ENCODE measurements at regions not wholly inside any gene's neighbourhood (a gene's known extent, or its start where the extent isn't known, plus 50 kb on each side); places are given as distances from the start of the nearest gene placed in this dataset.

GRCh38 chr3:181581656-181582055, 130.1 kb upstream of the SOX2 start:
- no peaks in the 10 kb centered on the region for H3K36me3 Mint-ChIP-seq
- DNase-seq = no peak
- H3K9me3 Mint-ChIP-seq = peaks cover 2 to 17% (median 7%) of the 10 kb centered on the region in 6 donors
- H3K27me3 Mint-ChIP-seq (ENCODE audit: low read depth in 3 of 3) = no peaks in the 10 kb centered on the region
- H3K4me1 Mint-ChIP-seq = no peaks in the 10 kb centered on the region
- no peak overlapping the region for H3K4me3 Mint-ChIP-seq
- H3K27ac Mint-ChIP-seq = no peak overlapping the region

GRCh38 chr3:181578743-181579142, 133.0 kb upstream of the SOX2 start:
- Mint-ChIP-seq H3K9me3 (peaks cover 2 to 20% (median 3%) of the 10 kb centered on the region in 6 donors), H3K36me3 (no peaks in the 10 kb centered on the region), H3K27me3 (ENCODE audit: low read depth in 3 of 3) (no peaks in the 10 kb centered on the region), H3K27ac (no peak overlapping the region), H3K4me1 (no peaks in the 10 kb centered on the region), H3K4me3 (no peak overlapping the region)
- DNase-seq = no peak

GRCh38 chr3:181572432-181572831, 139.3 kb upstream of the SOX2 start:
- H3K27me3 Mint-ChIP-seq (ENCODE audit: low read depth in 3 of 3) = no peaks in the 10 kb centered on the region
- H3K4me3 Mint-ChIP-seq = no peak overlapping the region
- H3K36me3 Mint-ChIP-seq = no peaks in the 10 kb centered on the region
- DNase-seq = no peak
- H3K4me1 Mint-ChIP-seq = no peaks in the 10 kb centered on the region
- no peak overlapping the region for H3K27ac Mint-ChIP-seq
- peaks cover 0 to 9% (median 6%) of the 10 kb centered on the region in 6 donors for H3K9me3 Mint-ChIP-seq

- Mint-ChIP-seq H3K36me3 (no peaks in the 10 kb centered on the region), H3K27ac (no peak overlapping the region), H3K27me3 (ENCODE audit: low read depth in 3 of 3) (no peaks in the 10 kb centered on the region), H3K9me3 (peaks cover 1 to 9% (median 6%) of the 10 kb centered on the region in 6 donors), H3K4me3 (no peak overlapping the region), H3K4me1 (no peaks in the 10 kb centered on the region)
- no peak for DNase-seq
Observed at GRCh38 chr3:181570472-181570871, 141.3 kb upstream of the SOX2 start.

GRCh38 chr3:181569356-181569940, 142.3 kb upstream of the SOX2 start:
- H3K9me3 Mint-ChIP-seq = peaks cover 1 to 14% (median 6%) of the 10 kb centered on the region in 6 donors
- H3K27ac Mint-ChIP-seq = no peak overlapping the region
- no peaks in the 10 kb centered on the region for H3K27me3 Mint-ChIP-seq (ENCODE audit: low read depth in 3 of 3)
- H3K4me3 Mint-ChIP-seq = no peak overlapping the region
- no peak for DNase-seq
- H3K4me1 Mint-ChIP-seq = no peaks in the 10 kb centered on the region
- H3K36me3 Mint-ChIP-seq = no peaks in the 10 kb centered on the region

GRCh38 chr3:181568693-181569092, 143.0 kb upstream of the SOX2 start:
- DNase-seq = no peak
- H3K27me3 Mint-ChIP-seq (ENCODE audit: low read depth in 3 of 3) = no peaks in the 10 kb centered on the region
- no peaks in the 10 kb centered on the region for H3K4me1 Mint-ChIP-seq
- no peak overlapping the region for H3K27ac Mint-ChIP-seq
- no peaks in the 10 kb centered on the region for H3K36me3 Mint-ChIP-seq
- peaks cover 0 to 18% (median 3%) of the 10 kb centered on the region in 6 donors for H3K9me3 Mint-ChIP-seq
- no peak overlapping the region for H3K4me3 Mint-ChIP-seq

GRCh38 chr3:181568248-181568647, 143.5 kb upstream of the SOX2 start:
- no peak for DNase-seq
- Mint-ChIP-seq H3K27ac (no peak overlapping the region), H3K9me3 (peaks cover 0 to 18% (median 3%) of the 10 kb centered on the region in 6 donors), H3K36me3 (no peaks in the 10 kb centered on the region), H3K4me3 (no peak overlapping the region), H3K27me3 (ENCODE audit: low read depth in 3 of 3) (no peaks in the 10 kb centered on the region), H3K4me1 (no peaks in the 10 kb centered on the region)

GRCh38 chr3:181567311-181568075, 144.2 kb upstream of the SOX2 start:
- H3K36me3 Mint-ChIP-seq = no peaks in the 10 kb centered on the region
- no peak overlapping the region for H3K4me3 Mint-ChIP-seq
- no peak for DNase-seq
- no peaks in the 10 kb centered on the region for H3K4me1 Mint-ChIP-seq
- H3K27me3 Mint-ChIP-seq (ENCODE audit: low read depth in 3 of 3) = no peaks in the 10 kb centered on the region
- no peak overlapping the region for H3K27ac Mint-ChIP-seq
- peaks cover 0 to 18% (median 3%) of the 10 kb centered on the region in 6 donors for H3K9me3 Mint-ChIP-seq

GRCh38 chr3:181565416-181565815, 146.3 kb upstream of the SOX2 start:
- Mint-ChIP-seq H3K4me1 (no peaks in the 10 kb centered on the region), H3K27me3 (ENCODE audit: low read depth in 3 of 3) (no peaks in the 10 kb centered on the region), H3K4me3 (no peak overlapping the region), H3K36me3 (no peaks in the 10 kb centered on the region), H3K27ac (no peak overlapping the region), H3K9me3 (peaks cover 1 to 24% (median 7%) of the 10 kb centered on the region in 6 donors)
- no peak for DNase-seq

- no peaks in the 10 kb centered on the region for H3K4me1 Mint-ChIP-seq
- H3K27me3 Mint-ChIP-seq (ENCODE audit: low read depth in 3 of 3) = no peaks in the 10 kb centered on the region
- no peak for DNase-seq
- H3K9me3 Mint-ChIP-seq = peaks cover 0 to 16% (median 4%) of the 10 kb centered on the region in 6 donors
- H3K27ac Mint-ChIP-seq = no peak overlapping the region
- no peak overlapping the region for H3K4me3 Mint-ChIP-seq
- H3K36me3 Mint-ChIP-seq = no peaks in the 10 kb centered on the region
Observed at GRCh38 chr3:181564222-181564621, 147.5 kb upstream of the SOX2 start.

GRCh38 chr3:181561139-181562031, 150.3 kb upstream of the SOX2 start:
- Mint-ChIP-seq H3K27ac (no peak overlapping the region), H3K4me1 (no peaks in the 10 kb centered on the region), H3K36me3 (no peaks in the 10 kb centered on the region), H3K4me3 (no peak overlapping the region), H3K27me3 (ENCODE audit: low read depth in 3 of 3) (no peaks in the 10 kb centered on the region), H3K9me3 (peaks cover 0 to 24% (median 6%) of the 10 kb centered on the region in 6 donors)
- DNase-seq = no peak

GRCh38 chr3:181558870-181559269, 152.9 kb upstream of the SOX2 start:
- H3K27me3 Mint-ChIP-seq (ENCODE audit: low read depth in 3 of 3) = peaks cover 0 to 2% (median 0%) of the 10 kb centered on the region in 3 donors
- no peaks in the 10 kb centered on the region for H3K36me3 Mint-ChIP-seq
- no peak overlapping the region for H3K27ac Mint-ChIP-seq
- H3K9me3 Mint-ChIP-seq = peaks cover 0 to 24% (median 6%) of the 10 kb centered on the region in 6 donors
- no peak for DNase-seq
- H3K4me3 Mint-ChIP-seq = no peak overlapping the region
- no peaks in the 10 kb centered on the region for H3K4me1 Mint-ChIP-seq

- H3K27ac Mint-ChIP-seq = no peak overlapping the region
- peaks cover 0 to 26% (median 8%) of the 10 kb centered on the region in 6 donors for H3K9me3 Mint-ChIP-seq
- no peak for DNase-seq
- H3K4me1 Mint-ChIP-seq = no peaks in the 10 kb centered on the region
- H3K27me3 Mint-ChIP-seq (ENCODE audit: low read depth in 3 of 3) = peaks cover 0 to 2% (median 0%) of the 10 kb centered on the region in 3 donors
- H3K36me3 Mint-ChIP-seq = no peaks in the 10 kb centered on the region
- no peak overlapping the region for H3K4me3 Mint-ChIP-seq
Observed at GRCh38 chr3:181555681-181556080, 156.0 kb upstream of the SOX2 start.

- H3K4me1 Mint-ChIP-seq = no peaks in the 10 kb centered on the region
- no peak for DNase-seq
- H3K36me3 Mint-ChIP-seq = no peaks in the 10 kb centered on the region
- no peak overlapping the region for H3K27ac Mint-ChIP-seq
- H3K27me3 Mint-ChIP-seq (ENCODE audit: low read depth in 3 of 3) = peaks cover 0 to 2% (median 0%) of the 10 kb centered on the region in 3 donors
- H3K4me3 Mint-ChIP-seq = no peak overlapping the region
- H3K9me3 Mint-ChIP-seq = peaks cover 0 to 26% (median 9%) of the 10 kb centered on the region in 6 donors
Observed at GRCh38 chr3:181554233-181554765, 157.4 kb upstream of the SOX2 start.

Data from immature natural killer cell (primary cell).